Endodermal cell (in vitro differentiated cells): ENCODE measurements at regions not wholly inside any gene's neighbourhood (a gene's known extent, or its start where the extent isn't known, plus 50 kb on each side); places are given as distances from the start of the nearest gene placed in this dataset.
A peak's percentile ranks its signal among the peaks of the same experiment; 100 is the strongest.

Experiments
- DNase-seq: peaks from one replicate; pipeline ENCODE4 v3.0.0-alpha.2; 2017
- H3K27ac ChIP-seq: 2 replicates; pipeline ENCODE4 v1.5.1; 2013; ENCODE audit warnings: mild to moderate bottlenecking, low read depth, low read length, moderate library complexity
- H3K27me3 ChIP-seq: 2 replicates; pipeline ENCODE4 v1.6.1; 2013; ENCODE audit warnings: mild to moderate bottlenecking, low read length, moderate library complexity; ENCODE audit not compliant: insufficient read depth, control insufficient read depth, poor library complexity, severe bottlenecking
- H3K36me3 ChIP-seq: 2 replicates; pipeline ENCODE4 v1.7.0; 2013; ENCODE audit warnings: mild to moderate bottlenecking, low read length, moderate library complexity; ENCODE audit not compliant: control insufficient read depth, insufficient read depth
- H3K4me1 ChIP-seq: one replicate; pipeline ENCODE4 v1.7.0; 2013; ENCODE audit warnings: low read length; ENCODE audit not compliant: control insufficient read depth, insufficient read depth
- H3K4me3 ChIP-seq: 2 replicates; pipeline ENCODE4 v1.5.1; 2013; ENCODE audit warnings: mild to moderate bottlenecking, low read length, moderate library complexity
- H3K9ac ChIP-seq: 2 replicates; pipeline ENCODE4 v1.6.1; 2013; ENCODE audit warnings: mild to moderate bottlenecking, low read length, moderate library complexity; ENCODE audit not compliant: poor library complexity, severe bottlenecking; ENCODE audit errors: extremely low read depth
- H3K9me3 ChIP-seq: 2 replicates; pipeline ENCODE4 v1.6.1; 2013; ENCODE audit warnings: mild to moderate bottlenecking, low read length, moderate library complexity; ENCODE audit not compliant: control insufficient read depth
- H3K27ac Mint-ChIP-seq: 2 replicates; pipeline ENCODE4 v1.8.0; 2020; ENCODE audit warnings: mixed read lengths
- H3K27me3 Mint-ChIP-seq: 2 replicates; pipeline ENCODE4 v1.8.0; 2021; ENCODE audit warnings: mild to moderate bottlenecking, mixed read lengths; ENCODE audit not compliant: insufficient read depth
- H3K36me3 Mint-ChIP-seq: 2 replicates; pipeline ENCODE4 v1.8.0; 2020; ENCODE audit warnings: low read depth, mixed read lengths
- H3K4me1 Mint-ChIP-seq: 2 replicates; pipeline ENCODE4 v1.8.0; 2020; ENCODE audit warnings: mixed read lengths
- H3K4me3 Mint-ChIP-seq: 2 replicates; pipeline ENCODE4 v1.8.0; 2020; ENCODE audit warnings: mild to moderate bottlenecking, moderate library complexity, mixed read lengths
- H3K9me3 Mint-ChIP-seq: 2 replicates; pipeline ENCODE4 v1.8.0; 2020; ENCODE audit warnings: mild to moderate bottlenecking, mixed read lengths
- WGBS, 2 experiments: methylation state at CpG; one replicate each; pipeline versions ENCODE4 v1.1.5 to v1.1.7; 2013; ENCODE audit warnings: missing lambda C conversion rate in 2 of 2, mixed read lengths in 1 of 2; ENCODE audit not compliant: insufficient coverage in 1 of 2, insufficient read length in 1 of 2; 5-methylcytosine and 5-hydroxymethylcytosine counted together
- TF ChIP-seq, protein P1 (sequence below): fragments of 200-600 bp; sonication (generic); conservative IDR thresholded peaks from 2 replicates; pipeline ENCODE4 v1.5.0; 2021; ENCODE audit warnings: antibody characterized with exemption, mild to moderate bottlenecking

DNA sequence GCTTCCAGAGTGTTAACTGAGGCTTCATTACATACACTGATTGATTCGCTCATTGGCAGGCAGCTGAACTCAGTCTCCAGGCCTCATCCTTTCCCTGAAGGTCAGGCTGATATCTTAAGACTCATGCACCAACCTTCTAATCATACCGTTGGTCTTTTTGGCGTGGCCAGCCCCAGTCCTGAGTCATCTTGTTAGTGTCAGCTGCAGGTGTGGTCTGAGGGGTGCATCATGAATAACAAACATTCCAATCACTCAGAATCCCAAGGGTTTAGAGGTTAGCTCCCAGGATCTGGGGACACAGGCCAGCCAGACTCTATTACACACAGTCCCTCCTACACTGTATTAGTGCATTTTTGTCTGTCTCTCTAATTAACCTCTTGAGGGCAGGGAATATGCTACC, 271.5 kb downstream of the HRH4 start:
- 85 to 100% methylated on average over 1 to 3 of the region's 3 CpGs for WGBS, 2 experiments
- Mint-ChIP-seq H3K36me3 (no peaks in the 10 kb centered on the region), H3K4me1 (no peaks in the 10 kb centered on the region)

GRCh38 chr18:24734058-24734457, 273.6 kb downstream of the HRH4 start:
- Mint-ChIP-seq H3K27me3 (peaks cover 13% of the 10 kb centered on the region), H3K27ac (no peak overlapping the region), H3K4me3 (no peak overlapping the region), H3K36me3 (no peaks in the 10 kb centered on the region), H3K9me3 (no peaks in the 10 kb centered on the region), H3K4me1 (no peaks in the 10 kb centered on the region)
- 83 to 85% methylated on average over 6 to 11 of the region's 11 CpGs for WGBS, 2 experiments
- DNase-seq: peak; percentile 80
- no peaks in the 10 kb centered on the region for H3K4me1 ChIP-seq
- H3K36me3 ChIP-seq: no peaks in the 10 kb centered on the region
- peaks cover 14% of the 10 kb centered on the region for H3K27me3 ChIP-seq
- TF ChIP-seq, protein P1, sequence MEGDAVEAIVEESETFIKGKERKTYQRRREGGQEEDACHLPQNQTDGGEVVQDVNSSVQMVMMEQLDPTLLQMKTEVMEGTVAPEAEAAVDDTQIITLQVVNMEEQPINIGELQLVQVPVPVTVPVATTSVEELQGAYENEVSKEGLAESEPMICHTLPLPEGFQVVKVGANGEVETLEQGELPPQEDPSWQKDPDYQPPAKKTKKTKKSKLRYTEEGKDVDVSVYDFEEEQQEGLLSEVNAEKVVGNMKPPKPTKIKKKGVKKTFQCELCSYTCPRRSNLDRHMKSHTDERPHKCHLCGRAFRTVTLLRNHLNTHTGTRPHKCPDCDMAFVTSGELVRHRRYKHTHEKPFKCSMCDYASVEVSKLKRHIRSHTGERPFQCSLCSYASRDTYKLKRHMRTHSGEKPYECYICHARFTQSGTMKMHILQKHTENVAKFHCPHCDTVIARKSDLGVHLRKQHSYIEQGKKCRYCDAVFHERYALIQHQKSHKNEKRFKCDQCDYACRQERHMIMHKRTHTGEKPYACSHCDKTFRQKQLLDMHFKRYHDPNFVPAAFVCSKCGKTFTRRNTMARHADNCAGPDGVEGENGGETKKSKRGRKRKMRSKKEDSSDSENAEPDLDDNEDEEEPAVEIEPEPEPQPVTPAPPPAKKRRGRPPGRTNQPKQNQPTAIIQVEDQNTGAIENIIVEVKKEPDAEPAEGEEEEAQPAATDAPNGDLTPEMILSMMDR: peak; percentile 72
- no peaks in the 10 kb centered on the region for H3K9me3 ChIP-seq
- H3K9ac ChIP-seq: no peak overlapping the region
- no peak overlapping the region for H3K27ac ChIP-seq
- no peak overlapping the region for H3K4me3 ChIP-seq

More for the DNA sequence above, 271.5 kb downstream of the HRH4 start:
- H3K27me3 ChIP-seq: peaks cover 35% of the 10 kb centered on the region
- H3K4me1 ChIP-seq: no peaks in the 10 kb centered on the region
- TF ChIP-seq, protein P1: no peak
- Mint-ChIP-seq H3K27me3 (peaks cover 28% of the 10 kb centered on the region), H3K9me3 (no peaks in the 10 kb centered on the region), H3K4me3 (no peak overlapping the region), H3K27ac (no peak overlapping the region)
- no peaks in the 10 kb centered on the region for H3K36me3 ChIP-seq
- H3K4me3 ChIP-seq: no peak overlapping the region
- no peaks in the 10 kb centered on the region for H3K9me3 ChIP-seq
- no peak overlapping the region for H3K27ac ChIP-seq
- H3K9ac ChIP-seq: no peak overlapping the region
- DNase-seq: no peak

GRCh38 chr18:24735624-24736231, 275.3 kb downstream of the HRH4 start:
- DNase-seq: no peak
- Mint-ChIP-seq H3K27ac (no peak overlapping the region), H3K36me3 (no peaks in the 10 kb centered on the region), H3K4me1 (no peaks in the 10 kb centered on the region), H3K4me3 (no peak overlapping the region), H3K9me3 (peaks cover 3% of the 10 kb centered on the region), H3K27me3 (peaks cover 5% of the 10 kb centered on the region)
- no peaks in the 10 kb centered on the region for H3K4me1 ChIP-seq
- 91 to 95% methylated on average over 3 to 5 of the region's 5 CpGs for WGBS, 2 experiments
- H3K36me3 ChIP-seq: no peaks in the 10 kb centered on the region
- no peak overlapping the region for H3K27ac ChIP-seq
- TF ChIP-seq, protein P1: no peak
- H3K4me3 ChIP-seq: no peak overlapping the region
- H3K9me3 ChIP-seq: no peaks in the 10 kb centered on the region
- no peak overlapping the region for H3K9ac ChIP-seq
- peaks cover 7% of the 10 kb centered on the region for H3K27me3 ChIP-seq
